AG09319 (cell line): ENCODE measurements at regions not wholly inside any gene's neighbourhood (a gene's known extent, or its start where the extent isn't known, plus 50 kb on each side); places are given as distances from the start of the nearest gene placed in this dataset.

Source experiments
- DNase-seq: peaks from one replicate; pipeline ENCODE4 v3.0.0-alpha.2; 2010; ENCODE audit warnings: low read depth; ENCODE audit errors: extremely low read depth
- CTCF ChIP-seq: IDR thresholded peaks from 2 replicates; pipeline ENCODE4 v1.5.1; 2011; ENCODE audit warnings: low read depth, mild to moderate bottlenecking, inconsistent platforms, low read length, moderate library complexity

- no peak for TF ChIP-seq CTCF
- no peak for DNase-seq
These were observed 917.7 kb upstream of the CELF4 start for GRCh38 chr18:38483326-38483725.

- DNase-seq = no peak
- no peak for TF ChIP-seq CTCF
These were observed 916.0 kb upstream of the CELF4 start for GRCh38 chr18:38481576-38481975.

GRCh38 chr18:38475686-38476085 lies 910.1 kb upstream of the CELF4 start:
- TF ChIP-seq CTCF = no peak
- DNase-seq = no peak

GRCh38 chr18:38473535-38473934 lies 907.9 kb upstream of the CELF4 start:
- no peak for DNase-seq
- no peak for TF ChIP-seq CTCF

- no peak for DNase-seq
- no peak for TF ChIP-seq CTCF
These were observed 904.8 kb upstream of the CELF4 start for GRCh38 chr18:38470421-38470820.

GRCh38 chr18:38466426-38466825 lies 900.8 kb upstream of the CELF4 start:
- DNase-seq = no peak
- no peak for TF ChIP-seq CTCF

GRCh38 chr18:38464024-38464423 lies 898.4 kb upstream of the CELF4 start:
- no peak for DNase-seq
- TF ChIP-seq CTCF = no peak
